Nephron (organoid): ENCODE measurements at regions not wholly inside any gene's neighbourhood (a gene's known extent, or its start where the extent isn't known, plus 50 kb on each side); places are given as distances from the start of the nearest gene placed in this dataset.
A peak's percentile ranks its signal among the peaks of the same experiment; 100 is the strongest.
"Not testable (repeated sequence)": the region's sequence is repeated elsewhere in the genome, so short reads cannot be mapped to it uniquely, and the experiment has no call there.

ENCODE experiments used
- H3K27ac Mint-ChIP-seq, 3 experiments: 2 replicates each; pipeline ENCODE4 v1.8.0; 2020; ENCODE audit warnings: mixed read lengths in 3 of 3, mild to moderate bottlenecking in 2 of 3, moderate library complexity in 1 of 3
- H3K27me3 Mint-ChIP-seq: 2 replicates; pipeline ENCODE4 v1.8.0; 2021; ENCODE audit warnings: low read depth, mild to moderate bottlenecking, moderate library complexity, mixed read lengths
- H3K36me3 Mint-ChIP-seq: 2 replicates; pipeline ENCODE4 v1.8.0; 2020; ENCODE audit warnings: low read depth, mixed read lengths
- H3K4me1 Mint-ChIP-seq: 2 replicates; pipeline ENCODE4 v1.8.0; 2020; ENCODE audit warnings: mixed read lengths
- H3K4me3 Mint-ChIP-seq, 3 experiments: 2 replicates each; pipeline ENCODE4 v1.8.0; 2020; ENCODE audit warnings: mild to moderate bottlenecking in 3 of 3, mixed read lengths in 3 of 3, moderate library complexity in 2 of 3
- H3K9me3 Mint-ChIP-seq: 2 replicates; pipeline ENCODE4 v1.8.0; 2020; ENCODE audit warnings: mixed read lengths
- CTCF ChIP-seq, 3 experiments: fragments of 200-600 bp; sonication (generic); IDR thresholded peaks; one replicate each; pipeline ENCODE4 v1.5.0; 2021; ENCODE audit warnings: antibody characterized with exemption in 3 of 3; ENCODE audit not compliant: unreplicated experiment in 3 of 3

- peaks cover 3% of the 10 kb centered on the region for H3K9me3 Mint-ChIP-seq
- H3K4me3 Mint-ChIP-seq, result peak overlapping the region in 1 of 3 experiments; percentile 17
- H3K36me3 Mint-ChIP-seq, result no peaks in the 10 kb centered on the region
- TF ChIP-seq CTCF (IDR thresholded peaks at IDR 0.05; ENCODE audit: unreplicated experiment in 3 of 3), result no peak
- peaks cover 26% of the 10 kb centered on the region for H3K27me3 Mint-ChIP-seq
- peak overlapping the region in 1 of 3 experiments; percentile 79 for H3K27ac Mint-ChIP-seq
- peaks cover 10% of the 10 kb centered on the region for H3K4me1 Mint-ChIP-seq
Observed at GRCh38 chr1:229148041-229148671, 122.8 kb upstream of the RAB4A start.

DNA sequence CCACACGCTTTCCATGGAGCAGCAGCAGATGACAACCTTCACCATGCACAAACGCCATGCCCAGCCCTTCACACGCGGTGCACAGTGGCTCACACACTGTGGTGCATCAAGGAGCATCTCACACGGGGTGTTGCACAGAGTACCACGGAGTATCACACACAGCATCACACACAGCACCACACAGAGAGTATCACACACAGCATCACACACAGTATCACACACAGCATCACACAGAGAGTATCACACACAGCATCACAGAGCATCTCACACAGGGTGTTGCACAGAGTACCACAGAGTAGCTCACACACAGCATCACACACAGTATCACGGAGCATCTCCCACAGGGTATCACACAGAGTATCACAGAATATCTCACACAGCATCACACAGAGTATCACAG, 122.2 kb upstream of the RAB4A start:
- no peak overlapping the region for H3K27ac Mint-ChIP-seq
- peaks cover 10% of the 10 kb centered on the region for H3K4me1 Mint-ChIP-seq

GRCh38 chr1:229149435-229149834, 121.5 kb upstream of the RAB4A start:
- Mint-ChIP-seq H3K4me1 (peaks cover 11% of the 10 kb centered on the region), H3K27me3 (peaks cover 26% of the 10 kb centered on the region), H3K27ac (no peak overlapping the region), H3K36me3 (no peaks in the 10 kb centered on the region), H3K4me3 (no peak overlapping the region), H3K9me3 (peaks cover 5% of the 10 kb centered on the region)
- no peak for TF ChIP-seq CTCF (IDR thresholded peaks at IDR 0.05; ENCODE audit: unreplicated experiment in 3 of 3)

More for the DNA sequence above, 122.2 kb upstream of the RAB4A start:
- Mint-ChIP-seq H3K4me3 (no peak overlapping the region), H3K36me3 (no peaks in the 10 kb centered on the region), H3K9me3 (peaks cover 5% of the 10 kb centered on the region), H3K27me3 (peaks cover 26% of the 10 kb centered on the region)
- TF ChIP-seq CTCF (IDR thresholded peaks at IDR 0.05; ENCODE audit: unreplicated experiment in 3 of 3), result no peak

DNA sequence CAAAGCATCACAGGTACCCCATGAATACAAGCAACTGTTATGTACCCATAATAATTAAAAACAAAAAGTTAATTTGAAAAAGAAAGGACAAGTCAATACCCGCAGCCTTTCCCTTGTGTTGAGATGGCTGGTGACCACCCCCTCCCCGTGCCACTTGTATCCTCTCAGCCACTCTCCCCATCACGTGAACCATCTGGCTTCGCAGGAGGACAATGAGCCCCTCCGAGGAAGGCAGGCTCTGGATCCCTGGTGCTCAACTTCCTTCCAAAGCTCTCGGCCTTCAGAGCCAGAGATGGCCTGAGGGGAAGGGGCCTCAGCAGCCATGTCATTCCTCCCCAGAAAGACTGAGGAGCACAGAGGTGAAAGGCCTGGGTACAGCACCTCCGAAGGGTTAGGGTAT, 120.4 kb upstream of the RAB4A start:
- Mint-ChIP-seq H3K27me3 (peaks cover 21% of the 10 kb centered on the region), H3K4me1 (peaks cover 18% of the 10 kb centered on the region), H3K9me3 (peaks cover 5% of the 10 kb centered on the region), H3K27ac (no peak overlapping the region), H3K4me3 (no peak overlapping the region), H3K36me3 (no peaks in the 10 kb centered on the region)
- TF ChIP-seq CTCF (IDR thresholded peaks at IDR 0.05; ENCODE audit: unreplicated experiment in 3 of 3), result no peak

DNA sequence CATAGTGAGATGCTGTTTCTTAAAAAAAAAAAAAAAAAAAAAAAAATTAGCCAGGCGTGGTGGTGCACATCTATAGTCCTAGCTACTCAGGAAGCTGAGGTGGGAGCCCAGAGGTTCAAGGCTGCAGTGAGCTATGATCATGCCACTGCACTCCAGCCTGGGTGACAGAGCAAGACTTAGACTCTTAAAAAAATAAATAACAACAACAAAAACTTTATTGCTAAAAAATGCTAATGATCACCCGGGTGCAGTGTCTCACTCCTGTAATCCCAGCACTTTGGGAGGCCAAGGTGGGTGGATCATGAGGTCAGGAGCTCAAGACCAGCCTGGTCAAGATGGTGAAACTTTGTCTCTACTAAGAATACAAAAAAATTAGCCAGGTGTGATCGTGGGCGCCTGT, 119.5 kb upstream of the RAB4A start:
- not testable (repeated sequence) for H3K9me3 Mint-ChIP-seq, H3K27ac Mint-ChIP-seq, H3K4me3 Mint-ChIP-seq, H3K36me3 Mint-ChIP-seq
- Mint-ChIP-seq H3K4me1 (peaks cover 20% of the 10 kb centered on the region), H3K27me3 (peaks cover 14% of the 10 kb centered on the region)

DNA sequence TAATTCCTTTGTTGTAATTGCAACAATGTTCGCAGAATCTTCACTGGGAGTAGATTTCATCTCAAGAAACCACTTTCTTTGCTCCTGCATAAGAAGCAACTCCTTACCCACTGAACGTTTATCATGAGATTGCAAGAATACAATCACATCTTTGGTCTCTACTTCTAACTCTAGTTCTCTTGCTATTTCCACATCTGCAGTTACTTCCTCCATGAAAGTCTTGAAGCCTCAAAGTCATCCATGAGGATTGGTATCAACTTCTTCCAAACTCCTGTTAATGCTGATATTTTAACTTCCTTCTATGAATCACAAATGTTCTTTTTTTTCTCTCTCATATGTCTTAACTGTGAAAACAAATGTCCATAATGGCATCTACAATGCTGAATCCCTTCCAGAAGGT, 118.6 kb upstream of the RAB4A start:
- no peak overlapping the region for H3K27ac Mint-ChIP-seq
- no peak overlapping the region for H3K4me3 Mint-ChIP-seq
- no peak for TF ChIP-seq CTCF (IDR thresholded peaks at IDR 0.05; ENCODE audit: unreplicated experiment in 3 of 3)
- H3K9me3 Mint-ChIP-seq, result peaks cover 5% of the 10 kb centered on the region
- no peaks in the 10 kb centered on the region for H3K36me3 Mint-ChIP-seq
- peaks cover 26% of the 10 kb centered on the region for H3K4me1 Mint-ChIP-seq
- peaks cover 7% of the 10 kb centered on the region for H3K27me3 Mint-ChIP-seq
